Hepatocyte (in vitro differentiated cells): ENCODE measurements at regions not wholly inside any gene's neighbourhood (a gene's known extent, or its start where the extent isn't known, plus 50 kb on each side); places are given as distances from the start of the nearest gene placed in this dataset.

Experiments
- DNase-seq: peaks from one replicate; pipeline ENCODE4 v3.0.0-alpha.2; 2016; ENCODE audit warnings: low spot score
- H2AFZ ChIP-seq: fragments of 200-600 bp; sonication (generic); 2 replicates; pipeline ENCODE4 v1.6.0; 2016; ENCODE audit warnings: antibody characterized with exemption, mild to moderate bottlenecking
- H3K27ac ChIP-seq: fragments of 200-600 bp; sonication (generic); 2 replicates; pipeline ENCODE4 v1.5.1; 2016; ENCODE audit warnings: mild to moderate bottlenecking
- H3K27me3 ChIP-seq: fragments of 200-600 bp; sonication (generic); 2 replicates; pipeline ENCODE4 v1.6.1; 2016
- H3K36me3 ChIP-seq: fragments of 200-600 bp; sonication (generic); replicated peaks from 2 replicates; pipeline ENCODE4 v1.5.1; 2016; ENCODE audit warnings: low read depth; ENCODE audit not compliant: insufficient read depth
- H3K4me1 ChIP-seq: fragments of 200-600 bp; sonication (generic); 2 replicates; pipeline ENCODE4 v1.5.1; 2016; ENCODE audit warnings: mild to moderate bottlenecking, moderate library complexity; ENCODE audit not compliant: insufficient read depth
- H3K4me2 ChIP-seq: fragments of 200-600 bp; sonication (generic); 2 replicates; pipeline ENCODE4 v1.6.0; 2016
- H3K4me3 ChIP-seq: fragments of 200-600 bp; sonication (generic); 2 replicates; pipeline ENCODE4 v1.5.1; 2016; ENCODE audit warnings: mild to moderate bottlenecking
- H3K79me2 ChIP-seq: fragments of 200-600 bp; sonication (generic); 2 replicates; pipeline ENCODE4 v1.6.0; 2017; ENCODE audit warnings: mild to moderate bottlenecking
- H3K9me2 ChIP-seq: fragments of 200-600 bp; sonication (generic); replicated peaks from 2 replicates; pipeline ENCODE4 v1.6.0; 2017; ENCODE audit warnings: mild to moderate bottlenecking; ENCODE audit not compliant: insufficient read depth
- H3K9me3 ChIP-seq: fragments of 200-600 bp; sonication (generic); 2 replicates; pipeline ENCODE4 v1.5.1; 2016; ENCODE audit warnings: low read depth, mild to moderate bottlenecking
- H4K20me1 ChIP-seq: fragments of 200-600 bp; sonication (generic); 2 replicates; pipeline ENCODE4 v1.6.0; 2016; ENCODE audit warnings: mild to moderate bottlenecking; ENCODE audit not compliant: insufficient read depth, poor library complexity, severe bottlenecking
- CTCF ChIP-seq: fragments of 200-600 bp; sonication (generic); IDR thresholded peaks from 2 replicates; pipeline ENCODE4 v1.5.1; 2016; ENCODE audit warnings: antibody characterized with exemption, mild to moderate bottlenecking; ENCODE audit not compliant: poor library complexity
- EZH2 ChIP-seq: fragments of 200-600 bp; sonication (generic); IDR thresholded peaks from 2 replicates; pipeline ENCODE4 v1.6.1; 2016; ENCODE audit warnings: antibody characterized with exemption, mild to moderate bottlenecking, borderline replicate concordance
- EZH2phosphoT487 ChIP-seq: fragments of 200-600 bp; sonication (generic); IDR thresholded peaks from one replicate; pipeline ENCODE4 v1.6.1; 2018; ENCODE audit warnings: antibody characterized with exemption, mild to moderate bottlenecking, low read depth, moderate library complexity; ENCODE audit not compliant: unreplicated experiment, severe bottlenecking
- WGBS: methylation state at CpG from one replicate; pipeline ENCODE4 v1.1.6; 2016; ENCODE audit warnings: low lambda C conversion rate; ENCODE audit errors: missing lambda C conversion rate; 5-methylcytosine and 5-hydroxymethylcytosine counted together

- no peak overlapping the region for H3K4me3 ChIP-seq
- no peak for TF ChIP-seq CTCF
- no peak for TF ChIP-seq EZH2phosphoT487
- TF ChIP-seq EZH2 = no peak
- no peaks in the 10 kb centered on the region for H4K20me1 ChIP-seq
- no peaks in the 10 kb centered on the region for H3K9me3 ChIP-seq
- no peak overlapping the region for H3K4me2 ChIP-seq
- no peaks in the 10 kb centered on the region for H3K36me3 ChIP-seq
- no peak overlapping the region for H2AFZ ChIP-seq
- no peaks in the 10 kb centered on the region for H3K79me2 ChIP-seq
- H3K27ac ChIP-seq = peak overlapping the region; percentile 67
- H3K4me1 ChIP-seq = peaks cover 10% of the 10 kb centered on the region
- no peaks in the 10 kb centered on the region for H3K9me2 ChIP-seq
- no peak for DNase-seq
- H3K27me3 ChIP-seq = no peaks in the 10 kb centered on the region
- 62% methylated on average over 2 of the region's 2 CpGs for WGBS
Measured at GRCh38 chr6:78188891-78189290, 536.1 kb downstream of the MEI4 start.

DNA sequence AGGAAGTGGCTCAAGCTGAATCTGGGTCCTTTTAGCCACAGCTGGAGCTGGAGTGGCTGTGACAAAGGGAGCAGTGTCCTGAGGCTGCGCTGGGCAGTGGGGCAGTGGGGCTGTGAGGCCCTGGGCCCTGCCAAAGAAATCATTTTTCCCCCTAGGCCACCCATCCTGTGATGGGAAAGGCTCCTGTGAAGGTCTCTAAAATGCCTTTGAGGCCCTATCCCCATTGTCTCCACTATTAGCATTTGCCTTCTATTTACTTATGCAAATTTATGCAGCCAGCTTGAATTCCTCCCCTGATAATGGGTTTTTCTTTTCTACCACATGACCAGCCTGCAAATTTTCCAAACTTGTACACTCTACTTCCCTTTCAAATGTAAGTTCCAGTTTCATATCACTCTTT lies 539.2 kb downstream of the MEI4 start:
- no peaks in the 10 kb centered on the region for H3K79me2 ChIP-seq
- no peak overlapping the region for H3K4me2 ChIP-seq
- H2AFZ ChIP-seq = no peak overlapping the region
- H3K27ac ChIP-seq = no peak overlapping the region
- TF ChIP-seq EZH2phosphoT487 (no peak), EZH2 (no peak), CTCF (no peak)
- no peaks in the 10 kb centered on the region for H3K9me3 ChIP-seq
- 76% methylated on average over 1 of the region's 1 CpG for WGBS
- no peaks in the 10 kb centered on the region for H3K9me2 ChIP-seq
- no peak for DNase-seq
- no peaks in the 10 kb centered on the region for H3K27me3 ChIP-seq
- no peaks in the 10 kb centered on the region for H3K36me3 ChIP-seq
- peaks cover 10% of the 10 kb centered on the region for H3K4me1 ChIP-seq
- H3K4me3 ChIP-seq = no peak overlapping the region
- no peaks in the 10 kb centered on the region for H4K20me1 ChIP-seq

GRCh38 chr6:78199044-78199443 lies 546.2 kb downstream of the MEI4 start:
- peaks cover 4% of the 10 kb centered on the region for H3K4me1 ChIP-seq
- no peak overlapping the region for H2AFZ ChIP-seq
- no peaks in the 10 kb centered on the region for H3K9me2 ChIP-seq
- no peaks in the 10 kb centered on the region for H3K36me3 ChIP-seq
- no peak overlapping the region for H3K4me2 ChIP-seq
- H3K79me2 ChIP-seq = no peaks in the 10 kb centered on the region
- no peak for DNase-seq
- H3K4me3 ChIP-seq = no peak overlapping the region
- no peaks in the 10 kb centered on the region for H4K20me1 ChIP-seq
- TF ChIP-seq EZH2phosphoT487 (no peak), CTCF (no peak), EZH2 (no peak)
- H3K27me3 ChIP-seq = no peaks in the 10 kb centered on the region
- H3K9me3 ChIP-seq = no peaks in the 10 kb centered on the region
- WGBS = 64% methylated on average over 5 of the region's 5 CpGs
- H3K27ac ChIP-seq = no peak overlapping the region

DNA sequence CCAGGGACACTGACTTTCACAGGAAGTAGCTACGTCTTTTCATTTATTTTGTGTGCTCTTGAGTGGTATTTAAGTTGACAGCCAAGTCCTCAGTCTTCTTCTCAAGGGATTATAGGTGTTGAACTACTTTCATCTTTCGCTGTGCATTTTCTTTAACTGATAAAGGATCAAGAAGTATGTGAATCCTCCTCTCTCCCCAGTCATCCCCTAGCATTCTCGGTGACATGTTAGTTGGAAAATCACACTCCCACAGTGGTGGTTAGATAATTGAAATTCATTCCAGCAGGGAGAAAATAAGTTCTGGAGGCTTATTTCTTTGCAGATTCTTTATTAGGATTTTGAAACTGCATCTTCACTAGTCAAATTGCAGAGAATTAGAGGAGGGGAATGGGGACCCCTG lies 569.4 kb downstream of the MEI4 start:
- H4K20me1 ChIP-seq = no peaks in the 10 kb centered on the region
- H3K27me3 ChIP-seq = no peaks in the 10 kb centered on the region
- WGBS = 57% methylated on average over 3 of the region's 3 CpGs
- H3K79me2 ChIP-seq = no peaks in the 10 kb centered on the region
- H3K36me3 ChIP-seq = no peaks in the 10 kb centered on the region
- H3K4me1 ChIP-seq = no peaks in the 10 kb centered on the region
- DNase-seq = no peak
- H3K4me2 ChIP-seq = no peak overlapping the region
- H2AFZ ChIP-seq = no peak overlapping the region
- no peaks in the 10 kb centered on the region for H3K9me3 ChIP-seq
- TF ChIP-seq CTCF (no peak), EZH2phosphoT487 (no peak), EZH2 (no peak)
- H3K9me2 ChIP-seq = no peaks in the 10 kb centered on the region
- no peak overlapping the region for H3K4me3 ChIP-seq
- no peak overlapping the region for H3K27ac ChIP-seq
